OCI-LY7 (cell line): ENCODE measurements at regions not wholly inside any gene's neighbourhood (a gene's known extent, or its start where the extent isn't known, plus 50 kb on each side); places are given as distances from the start of the nearest gene placed in this dataset.

Source experiments
- CTCF ChIP-seq: fragments of 200-600 bp; sonication (generic); conservative IDR thresholded peaks from 2 replicates; pipeline ENCODE4 v1.5.1; 2014; ENCODE audit warnings: mild to moderate bottlenecking, antibody characterized with exemption, low read length, moderate library complexity, mixed read lengths
- EZH2phosphoT487 ChIP-seq: fragments of 200-600 bp; sonication (generic); IDR thresholded peaks from 2 replicates; pipeline ENCODE4 v1.6.1; 2018; ENCODE audit warnings: low read depth, borderline replicate concordance, mild to moderate bottlenecking, mixed run types, antibody characterized with exemption, low read length, moderate library complexity, mixed read lengths

- TF ChIP-seq EZH2phosphoT487 (no peak), CTCF (no peak)
Measured at GRCh38 chr1:166544036-166544435, 295.2 kb upstream of the POGK start.
